IMR-90 (cell line): ENCODE measurements at regions not wholly inside any gene's neighbourhood (a gene's known extent, or its start where the extent isn't known, plus 50 kb on each side); places are given as distances from the start of the nearest gene placed in this dataset.

Experiments
- ATAC-seq: fragments of 200-7000 bp; cut with Tn5 transposase; 2 replicates; pipeline ENCODE4 v1.9.1; 2020; ENCODE audit warnings: low read depth, mild to moderate bottlenecking, moderate library complexity
- BruUV-seq: library from RNA; stranded (reverse); fragments of 400-500 nt; replicated peaks from 2 replicates; lab custom pipeline; 2021; lab: Mats Ljungman, UMichigan
- CTCF ChIA-PET: fragments of 300-600 bp; formaldehyde crosslinking; extraction: SDS; loops from one replicate; lab custom pipeline; 2021; ENCODE audit warnings: antibody characterized with exemption; lab: Yijun Ruan, JAX
- POLR2A ChIA-PET: fragments of 300-600 bp; sonication (Branson Sonifier 250); formaldehyde crosslinking; loops from one replicate; lab custom pipeline; 2022; ENCODE audit warnings: antibody characterized with exemption; ENCODE audit not compliant: unreplicated experiment; lab: Charles Lee
- DNase-seq: peaks from one replicate; pipeline ENCODE4 v3.0.0; 2013
- H2AFZ ChIP-seq: replicated peaks from 2 replicates; pipeline ENCODE3; 2013; ENCODE audit warnings: low read length, mild to moderate bottlenecking; ENCODE audit not compliant: poor library complexity
- H2AK5ac ChIP-seq: 2 replicates; pipeline ENCODE4 v1.6.1; 2013; ENCODE audit warnings: low read depth, low read length, inconsistent platforms
- H2AK9ac ChIP-seq: replicated peaks from 2 replicates; pipeline ENCODE3; 2013; ENCODE audit warnings: mild to moderate bottlenecking, low read depth, low read length, moderate library complexity; ENCODE audit not compliant: poor library complexity
- H2BK120ac ChIP-seq: 2 replicates; pipeline ENCODE4 v1.6.1; 2013; ENCODE audit warnings: low read depth, low read length, inconsistent platforms
- H2BK15ac ChIP-seq: 3 replicates; pipeline ENCODE4 v1.6.1; 2013; ENCODE audit warnings: low read depth, low read length, inconsistent platforms
- H2BK20ac ChIP-seq: 2 replicates; pipeline ENCODE4 v1.6.1; 2013; ENCODE audit warnings: low read depth, mild to moderate bottlenecking, inconsistent platforms, low read length, moderate library complexity
- H2BK5ac ChIP-seq: 2 replicates; pipeline ENCODE4 v1.6.1; 2013; ENCODE audit warnings: mild to moderate bottlenecking, low read depth, low read length, inconsistent platforms; ENCODE audit not compliant: poor library complexity, severe bottlenecking
- H3K14ac ChIP-seq: replicated peaks from 2 replicates; pipeline ENCODE4 v1.6.1; 2013; ENCODE audit warnings: low read depth, low read length, inconsistent platforms
- H3K18ac ChIP-seq: 2 replicates; pipeline ENCODE4 v1.6.1; 2013; ENCODE audit warnings: low read depth, low read length, control low read depth
- H3K23ac ChIP-seq: 2 replicates; pipeline ENCODE4 v1.6.1; 2013; ENCODE audit warnings: low read depth, low read length, inconsistent platforms
- H3K27ac ChIP-seq: 2 replicates; pipeline ENCODE4 v1.5.1; 2013; ENCODE audit warnings: mild to moderate bottlenecking, control low read depth, low read length; ENCODE audit not compliant: insufficient read depth
- H3K27me3 ChIP-seq: 2 replicates; pipeline ENCODE4 v1.6.1; 2013; ENCODE audit warnings: low read length; ENCODE audit not compliant: control insufficient read depth, insufficient read depth
- H3K36me3 ChIP-seq: 2 replicates; pipeline ENCODE4 v1.6.1; 2013; ENCODE audit warnings: low read length, mixed read lengths; ENCODE audit not compliant: control insufficient read depth, insufficient read depth
- H3K4ac ChIP-seq: 2 replicates; pipeline ENCODE4 v1.6.1; 2013; ENCODE audit warnings: low read depth, low read length, inconsistent platforms
- H3K4me1 ChIP-seq: 2 replicates; pipeline ENCODE4 v1.6.1; 2013; ENCODE audit warnings: low read length, mixed read lengths; ENCODE audit not compliant: control insufficient read depth, insufficient read depth
- H3K4me2 ChIP-seq: 2 replicates; pipeline ENCODE4 v1.6.1; 2013; ENCODE audit warnings: low read depth, mild to moderate bottlenecking, control low read depth, low read length, moderate library complexity
- H3K4me3 ChIP-seq: 2 replicates; pipeline ENCODE4 v1.5.1; 2013; ENCODE audit warnings: low read depth, mild to moderate bottlenecking, control low read depth, low read length, moderate library complexity; ENCODE audit not compliant: insufficient read depth
- H3K56ac ChIP-seq: 2 replicates; pipeline ENCODE4 v1.6.1; 2013; ENCODE audit warnings: low read length, inconsistent platforms; ENCODE audit not compliant: insufficient read depth; ENCODE audit errors: extremely low read depth
- H3K79me1 ChIP-seq, 2 experiments: 2 replicates each; pipeline ENCODE4 v1.6.1; 2013; ENCODE audit warnings: low read length in 2 of 2, inconsistent platforms in 1 of 2, low read depth in 1 of 2
- H3K9ac ChIP-seq: 2 replicates; pipeline ENCODE4 v1.6.1; 2013; ENCODE audit warnings: low read depth, low read length, control low read depth
- H3K9me1 ChIP-seq: 2 replicates; pipeline ENCODE4 v1.6.1; 2013; ENCODE audit warnings: low read length, inconsistent platforms; ENCODE audit not compliant: insufficient read depth
- H3K9me3 ChIP-seq: 2 replicates; pipeline ENCODE4 v1.6.1; 2013; ENCODE audit warnings: low read length; ENCODE audit not compliant: control insufficient read depth, insufficient read depth
- H4K20me1 ChIP-seq: 2 replicates; pipeline ENCODE4 v1.6.1; 2013; ENCODE audit warnings: low read length, inconsistent platforms; ENCODE audit not compliant: insufficient read depth
- H4K5ac ChIP-seq: 2 replicates; pipeline ENCODE4 v1.6.1; 2013; ENCODE audit warnings: mild to moderate bottlenecking, low read depth, low read length, control low read depth
- H4K8ac ChIP-seq, 2 experiments: 2 replicates each; pipeline ENCODE4 v1.6.1; 2013; ENCODE audit warnings: low read depth in 2 of 2, low read length in 2 of 2, control low read depth in 1 of 2, inconsistent platforms in 1 of 2
- H4K91ac ChIP-seq: 2 replicates; pipeline ENCODE4 v1.6.1; 2013; ENCODE audit warnings: low read depth, low read length, inconsistent platforms; ENCODE audit not compliant: insufficient read depth
- CHD1 ChIP-seq: IDR thresholded peaks from 2 replicates; pipeline ENCODE4 v1.6.1; 2012; ENCODE audit warnings: low read depth, low read length, improper control_type of control experiment
- MAZ ChIP-seq: IDR thresholded peaks from 2 replicates; pipeline ENCODE4 v1.6.1; 2012; ENCODE audit warnings: low read depth, mild to moderate bottlenecking, low read length, improper control_type of control experiment, moderate library complexity, borderline replicate concordance
- MXI1 ChIP-seq: IDR thresholded peaks from 2 replicates; pipeline ENCODE4 v1.6.1; 2012; ENCODE audit warnings: low read depth, mild to moderate bottlenecking, low read length, moderate library complexity, borderline replicate concordance
- RAD21 ChIP-seq: IDR thresholded peaks from 2 replicates; pipeline ENCODE4 v1.6.1; 2012; ENCODE audit warnings: low read length, improper control_type of control experiment
- RCOR1 ChIP-seq: IDR thresholded peaks from 2 replicates; pipeline ENCODE4 v1.6.1; 2012; ENCODE audit warnings: mild to moderate bottlenecking, low read length, improper control_type of control experiment; ENCODE audit not compliant: insufficient replicate concordance
- USF2 ChIP-seq: fragments of 150-350 bp; IDR thresholded peaks from 2 replicates; pipeline ENCODE4 v1.6.1; 2017; ENCODE audit warnings: mild to moderate bottlenecking, antibody characterized with exemption, low read length, low read depth
- WGBS, 2 experiments: methylation state at CpG; one replicate each; pipeline versions ENCODE4 v1.1.5 to v1.1.7; 2013; ENCODE audit warnings: missing lambda C conversion rate in 2 of 2; ENCODE audit not compliant: insufficient read length in 1 of 2; ENCODE audit errors: extremely low coverage in 2 of 2; 5-methylcytosine and 5-hydroxymethylcytosine counted together
- dilution Hi-C: fragments of 300-500 bp; cut with HindIII; formaldehyde crosslinking; loops from one replicate; pipeline ENCODE4 v1.14.3; 2018; ENCODE audit warnings: low sequenced_read_pairs; ENCODE audit not compliant: unreplicated experiment
- in situ Hi-C: fragments of 300-500 bp; cut with MboI; formaldehyde crosslinking; loops from 3 replicates; pipeline ENCODE4 v1.14.3; 2019; ENCODE audit warnings: low sequenced_read_pairs, inconsistent platforms, mixed read lengths
- intact Hi-C: fragments of 100-400 bp; cut with micrococcal nuclease; formaldehyde crosslinking; loops from 2 replicates; pipeline ENCODE4 v1.10.0; 2022

GRCh38 chr12:85580562-85581168 lies 255.5 kb downstream of the RASSF9 start:
- H3K4ac ChIP-seq: no peak overlapping the region
- no peak overlapping the region for H2AFZ ChIP-seq
- H4K5ac ChIP-seq: no peak overlapping the region
- H3K18ac ChIP-seq: no peak overlapping the region
- no peak for DNase-seq
- no peak overlapping the region for H3K23ac ChIP-seq
- POLR2A ChIA-PET: no interaction called here
- intact Hi-C loops (no loop called here), dilution Hi-C loops (no loop called here), in situ Hi-C loops (no loop called here)
- no peak overlapping the region for H3K14ac ChIP-seq
- H3K4me2 ChIP-seq: no peak overlapping the region
- TF ChIP-seq MXI1 (no peak), RAD21 (no peak), MAZ (no peak), RCOR1 (no peak), CHD1 (no peak), USF2 (no peak)
- no peaks in the 10 kb centered on the region for H3K9me1 ChIP-seq
- no peaks in the 10 kb centered on the region for H4K20me1 ChIP-seq
- no peaks in the 10 kb centered on the region for H3K36me3 ChIP-seq
- H3K4me1 ChIP-seq: no peaks in the 10 kb centered on the region
- no peaks in the 10 kb centered on the region for H3K9me3 ChIP-seq
- no peak overlapping the region for H2AK5ac ChIP-seq
- no peak overlapping the region for H3K9ac ChIP-seq
- H4K8ac ChIP-seq: no peak overlapping the region
- no TSS peak for BruUV-seq
- no peaks in the 10 kb centered on the region; the same call in 1 of the 2 replicates for H3K27me3 ChIP-seq
- no peak overlapping the region for H4K91ac ChIP-seq
- no peak overlapping the region for H2BK5ac ChIP-seq
- no peaks in the 10 kb centered on the region for H3K79me1 ChIP-seq
- CTCF ChIA-PET: no interaction called here
- no peak overlapping the region for H3K56ac ChIP-seq
- H3K27ac ChIP-seq: no peak overlapping the region
- no peak overlapping the region for H2AK9ac ChIP-seq
- WGBS, 2 experiments: no CpG with 5 or more reads among the region's 3 CpGs
- no peak for ATAC-seq
- H2BK15ac ChIP-seq: no peak overlapping the region
- no peak overlapping the region for H2BK20ac ChIP-seq
- H3K4me3 ChIP-seq: no peak overlapping the region
- no peak overlapping the region for H2BK120ac ChIP-seq
